CD8-positive, alpha-beta memory T cell (primary cell): ENCODE measurements at regions not wholly inside any gene's neighbourhood (a gene's known extent, or its start where the extent isn't known, plus 50 kb on each side); places are given as distances from the start of the nearest gene placed in this dataset.

Experiments used
- CTCF ChIA-PET: fragments of 350-600 bp; sonication (Branson Sonifier 250); formaldehyde crosslinking; loops from one replicate; lab custom pipeline; 2021; ENCODE audit warnings: antibody characterized with exemption; lab: Charles Lee
- POLR2A ChIA-PET: fragments of 350-600 bp; sonication (Branson Sonifier 250); formaldehyde crosslinking; loops from one replicate; lab custom pipeline; 2021; ENCODE audit warnings: antibody characterized with exemption; lab: Charles Lee
- DNase-seq, 5 donors: peaks; one replicate each; pipeline versions ENCODE4 v3.0.0 to v3.0.0-alpha.2; 2020 to 2022; ENCODE audit warnings: mixed read lengths in 1 of 5
- H3K27ac ChIP-seq: one replicate; pipeline ENCODE4 v1.7.0; 2013; ENCODE audit warnings: low read depth, mild to moderate bottlenecking, low read length, moderate library complexity
- H3K27me3 ChIP-seq: 2 replicates; pipeline ENCODE4 v1.7.0; 2013; ENCODE audit warnings: low read length, mild to moderate bottlenecking; ENCODE audit not compliant: insufficient read depth, poor library complexity, severe bottlenecking
- H3K36me3 ChIP-seq: 2 replicates; pipeline ENCODE4 v1.7.0; 2013; ENCODE audit warnings: mild to moderate bottlenecking, low read length, moderate library complexity; ENCODE audit not compliant: insufficient read depth
- H3K4me1 ChIP-seq: 2 replicates; pipeline ENCODE4 v1.7.0; 2013; ENCODE audit warnings: mild to moderate bottlenecking, low read length, moderate library complexity; ENCODE audit not compliant: insufficient read depth
- H3K4me3 ChIP-seq: 2 replicates; pipeline ENCODE4 v1.7.0; 2013; ENCODE audit warnings: mild to moderate bottlenecking, low read length
- H3K9me3 ChIP-seq: 2 replicates; pipeline ENCODE4 v1.7.0; 2013; ENCODE audit warnings: mild to moderate bottlenecking, low read length
- H3K27ac Mint-ChIP-seq, 8 donors: one replicate each; pipeline ENCODE4 v1.8.0; 2020 to 2021; ENCODE audit warnings: mixed read lengths in 8 of 8, mild to moderate bottlenecking in 6 of 8, inconsistent platforms in 3 of 8, moderate library complexity in 3 of 8
- H3K27me3 Mint-ChIP-seq, 2 donors: one replicate each; pipeline ENCODE4 v1.8.0; 2020 to 2021; ENCODE audit warnings: mixed read lengths in 2 of 2, mild to moderate bottlenecking in 1 of 2, moderate library complexity in 1 of 2
- H3K36me3 Mint-ChIP-seq, 3 donors: one replicate each; pipeline ENCODE4 v1.8.0; 2020 to 2021; ENCODE audit warnings: mixed read lengths in 3 of 3, inconsistent platforms in 1 of 3, mild to moderate bottlenecking in 1 of 3
- H3K4me1 Mint-ChIP-seq, 3 donors: one replicate each; pipeline ENCODE4 v1.8.0; 2020 to 2021; ENCODE audit warnings: mixed read lengths in 3 of 3, inconsistent platforms in 1 of 3, mild to moderate bottlenecking in 1 of 3
- H3K4me3 Mint-ChIP-seq, 7 donors: one replicate each; pipeline ENCODE4 v1.8.0; 2020 to 2021; ENCODE audit warnings: mixed read lengths in 7 of 7, mild to moderate bottlenecking in 6 of 7, moderate library complexity in 4 of 7, inconsistent platforms in 2 of 7
- H3K9me3 Mint-ChIP-seq, 5 donors: one replicate each; pipeline ENCODE4 v1.8.0; 2020 to 2022; ENCODE audit warnings: mixed read lengths in 5 of 5, mild to moderate bottlenecking in 3 of 5, moderate library complexity in 2 of 5, inconsistent platforms in 1 of 5

DNA sequence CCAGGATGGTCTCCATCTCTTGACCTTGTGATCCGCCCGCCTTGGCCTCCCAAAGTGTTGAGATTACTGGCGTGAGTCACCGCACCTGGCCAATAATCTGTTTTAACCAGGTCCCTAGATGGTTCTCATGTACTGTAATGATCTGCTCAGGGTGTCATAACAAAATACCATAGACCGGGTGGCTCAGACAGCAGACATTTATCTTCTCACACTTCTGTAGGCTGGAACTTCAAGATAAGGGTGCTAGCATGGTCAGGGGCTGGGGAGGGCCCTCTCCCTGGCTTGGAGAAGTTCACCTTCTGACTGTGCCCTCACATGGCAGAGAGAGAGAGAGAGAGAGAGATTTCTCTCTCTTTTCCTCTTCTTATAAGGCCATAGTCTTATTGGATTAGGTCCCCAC is 279.4 kb upstream of the LYZL1 start:
- H3K27ac Mint-ChIP-seq, result no peak overlapping the region
- no peaks in the 10 kb centered on the region for H3K4me1 Mint-ChIP-seq
- DNase-seq, result no peak
- POLR2A ChIA-PET, result no interaction called here
- no peaks in the 10 kb centered on the region for H3K4me1 ChIP-seq
- no peaks in the 10 kb centered on the region for H3K27me3 ChIP-seq
- peaks cover 0 to 2% of the 10 kb centered on the region in 2 donors for H3K27me3 Mint-ChIP-seq
- CTCF ChIA-PET, result no interaction called here
- no peaks in the 10 kb centered on the region for H3K9me3 ChIP-seq
- no peak overlapping the region for H3K4me3 ChIP-seq
- H3K36me3 ChIP-seq, result no peaks in the 10 kb centered on the region
- H3K9me3 Mint-ChIP-seq, result peaks cover 0 to 4% (median 0%) of the 10 kb centered on the region in 5 donors
- H3K4me3 Mint-ChIP-seq, result no peak overlapping the region
- H3K36me3 Mint-ChIP-seq, result no peaks in the 10 kb centered on the region
- H3K27ac ChIP-seq, result no peak overlapping the region

DNA sequence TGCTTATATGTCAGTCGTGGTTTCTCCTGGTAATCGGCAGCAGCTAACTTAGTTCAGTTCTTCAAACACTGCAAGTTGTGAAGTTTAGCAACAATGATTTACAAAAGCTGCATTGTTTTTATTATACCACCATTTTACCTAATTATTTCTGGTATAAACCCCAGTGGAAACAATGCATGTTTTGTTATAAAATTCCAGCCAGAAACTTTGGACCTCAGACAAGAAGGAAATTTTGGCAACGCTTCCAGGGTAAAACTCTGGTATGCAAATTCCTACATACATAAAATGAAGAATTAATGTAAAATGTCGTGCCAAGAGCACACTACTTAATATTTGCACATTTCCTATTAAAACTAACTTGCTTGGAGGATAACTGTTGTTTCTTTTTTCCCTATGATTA is 277.4 kb upstream of the LYZL1 start:
- H3K4me1 ChIP-seq, result no peaks in the 10 kb centered on the region
- CTCF ChIA-PET, result no interaction called here

DNA sequence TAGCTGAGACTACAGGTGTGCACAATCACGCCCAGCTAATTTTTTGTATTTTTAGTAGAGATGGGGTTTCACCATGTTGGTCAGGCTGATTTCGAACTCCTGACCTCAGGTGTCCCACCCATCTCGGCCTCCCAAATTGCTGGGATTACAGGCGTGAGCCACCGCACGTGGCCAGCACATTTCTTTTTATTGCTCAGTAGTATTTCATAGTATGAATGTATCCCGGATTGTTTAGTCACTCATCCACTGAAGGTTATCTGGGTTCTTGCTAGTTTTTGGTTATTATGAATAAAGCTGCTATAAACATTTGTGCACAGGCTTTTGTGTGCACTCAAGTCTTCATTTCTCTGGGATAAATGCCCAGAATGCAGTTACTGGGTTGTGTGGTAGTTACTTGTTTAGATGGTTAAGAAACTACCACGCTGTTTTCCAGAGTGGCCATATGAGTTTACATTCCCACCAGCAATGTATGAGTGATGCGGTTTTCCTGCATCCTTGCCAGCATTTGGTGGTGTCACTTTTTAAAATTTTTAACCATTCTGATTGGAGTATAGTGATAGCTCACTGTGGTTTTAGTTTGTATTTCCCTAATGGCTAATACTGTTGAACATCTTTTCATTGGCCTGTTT is 275.8 kb upstream of the LYZL1 start:
- Histone ChIP-seq H3K4me3 (no peak overlapping the region), H3K27ac (no peak overlapping the region), H3K36me3 (no peaks in the 10 kb centered on the region), H3K4me1 (no peaks in the 10 kb centered on the region), H3K27me3 (no peaks in the 10 kb centered on the region), H3K9me3 (no peaks in the 10 kb centered on the region)
- Mint-ChIP-seq H3K36me3 (no peaks in the 10 kb centered on the region), H3K27ac (no peak overlapping the region), H3K4me1 (no peaks in the 10 kb centered on the region), H3K9me3 (peaks cover 0 to 1% (median 0%) of the 10 kb centered on the region in 5 donors), H3K27me3 (peaks cover 0 to 12% of the 10 kb centered on the region in 2 donors), H3K4me3 (no peak overlapping the region)
- ChIA-PET POLR2A (no interaction called here), CTCF (no interaction called here)
- no peak for DNase-seq

More for the DNA sequence above, 277.4 kb upstream of the LYZL1 start:
- DNase-seq, result no peak
- Mint-ChIP-seq H3K36me3 (no peaks in the 10 kb centered on the region), H3K4me1 (no peaks in the 10 kb centered on the region), H3K4me3 (no peak overlapping the region), H3K9me3 (peaks cover 0 to 1% (median 0%) of the 10 kb centered on the region in 5 donors), H3K27me3 (peaks cover 0 to 12% of the 10 kb centered on the region in 2 donors), H3K27ac (no peak overlapping the region)
- H3K27ac ChIP-seq, result no peak overlapping the region
- POLR2A ChIA-PET, result no interaction called here
- no peaks in the 10 kb centered on the region for H3K36me3 ChIP-seq
- no peaks in the 10 kb centered on the region for H3K9me3 ChIP-seq
- no peaks in the 10 kb centered on the region for H3K27me3 ChIP-seq
- no peak overlapping the region for H3K4me3 ChIP-seq

DNA sequence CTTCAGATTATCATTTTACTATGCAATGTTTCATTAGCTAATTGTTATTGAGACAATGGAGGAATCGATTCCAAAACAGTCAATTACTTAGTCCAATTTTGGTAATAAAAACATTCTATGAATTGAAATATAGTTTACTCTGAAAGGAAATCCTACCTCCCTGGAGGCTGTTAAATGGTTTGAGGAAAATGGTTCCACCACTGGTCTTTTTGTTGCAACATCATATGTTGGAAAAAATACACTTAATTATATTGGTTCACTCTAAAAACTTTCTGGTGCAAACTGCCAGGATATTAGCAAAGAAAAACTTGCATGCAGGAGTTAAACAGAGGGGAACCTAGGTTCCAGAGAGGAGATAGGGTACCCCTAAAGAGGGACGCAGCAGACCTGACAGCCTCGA is 267.3 kb upstream of the LYZL1 start:
- CTCF ChIA-PET, result no interaction called here
- H3K4me1 ChIP-seq, result no peaks in the 10 kb centered on the region

DNA sequence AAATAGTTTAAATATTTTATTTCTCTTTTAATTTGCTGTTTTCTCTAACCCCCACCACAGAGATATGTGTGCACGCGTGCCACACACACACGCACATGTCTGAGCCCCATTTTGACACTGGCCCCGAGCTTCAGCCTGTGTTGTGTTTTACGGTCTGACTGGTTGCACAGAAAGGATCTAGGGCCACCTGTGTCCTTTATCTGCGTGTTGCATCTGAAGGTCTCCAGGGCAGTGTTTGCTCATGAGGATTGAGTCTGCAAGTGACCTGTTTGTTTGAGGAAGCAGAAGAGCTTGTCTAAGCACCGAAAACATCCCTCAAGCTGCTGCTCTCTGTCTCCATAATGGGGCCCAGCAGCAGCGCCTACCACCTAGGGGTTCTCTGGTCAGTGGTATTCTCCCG is 266.4 kb upstream of the LYZL1 start:
- H3K4me3 ChIP-seq, result no peak overlapping the region
- CTCF ChIA-PET, result no interaction called here
- Mint-ChIP-seq H3K27ac (no peak overlapping the region), H3K27me3 (peaks cover 0 to 4% of the 10 kb centered on the region in 2 donors), H3K4me3 (no peak overlapping the region), H3K9me3 (peaks cover 0 to 2% (median 0%) of the 10 kb centered on the region in 5 donors), H3K36me3 (no peaks in the 10 kb centered on the region), H3K4me1 (no peaks in the 10 kb centered on the region)
- no peak overlapping the region for H3K27ac ChIP-seq
- H3K36me3 ChIP-seq, result no peaks in the 10 kb centered on the region
- no peaks in the 10 kb centered on the region for H3K4me1 ChIP-seq
- no peak for DNase-seq
- POLR2A ChIA-PET, result no interaction called here
- H3K9me3 ChIP-seq, result no peaks in the 10 kb centered on the region
- no peaks in the 10 kb centered on the region for H3K27me3 ChIP-seq

More for the DNA sequence above, 267.3 kb upstream of the LYZL1 start:
- H3K4me3 Mint-ChIP-seq, result no peak overlapping the region
- peaks cover 0 to 2% (median 0%) of the 10 kb centered on the region in 5 donors for H3K9me3 Mint-ChIP-seq
- H3K27ac Mint-ChIP-seq, result no peak overlapping the region
- no peak overlapping the region for H3K27ac ChIP-seq
- no peak overlapping the region for H3K4me3 ChIP-seq
- H3K27me3 Mint-ChIP-seq, result peaks cover 0 to 4% of the 10 kb centered on the region in 2 donors
- DNase-seq, result no peak
- H3K4me1 Mint-ChIP-seq, result no peaks in the 10 kb centered on the region
- H3K36me3 ChIP-seq, result no peaks in the 10 kb centered on the region
- no peaks in the 10 kb centered on the region for H3K27me3 ChIP-seq
- H3K9me3 ChIP-seq, result no peaks in the 10 kb centered on the region
- no peaks in the 10 kb centered on the region for H3K36me3 Mint-ChIP-seq
- POLR2A ChIA-PET, result no interaction called here

DNA sequence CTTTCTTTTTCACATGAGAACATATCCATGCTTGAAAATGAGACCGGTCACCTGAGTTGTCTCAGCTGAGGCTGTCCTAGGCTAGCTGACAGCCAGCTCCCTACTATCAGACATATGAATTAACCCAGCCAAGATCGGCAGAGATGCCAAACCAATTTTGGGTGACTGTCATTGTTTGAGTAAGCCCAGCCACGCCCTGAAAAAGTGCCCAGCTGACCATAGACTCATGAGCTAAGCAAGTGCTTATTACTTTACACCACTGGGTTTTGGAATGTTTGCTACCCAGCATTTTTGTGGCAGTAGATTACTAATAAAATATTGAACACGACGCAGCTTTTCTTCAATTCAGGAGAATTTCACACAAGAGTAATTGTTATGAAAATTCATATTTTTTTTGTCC is 265.2 kb upstream of the LYZL1 start:
- no peak for DNase-seq
- Mint-ChIP-seq H3K27ac (no peak overlapping the region), H3K9me3 (peaks cover 0 to 2% (median 0%) of the 10 kb centered on the region in 5 donors), H3K27me3 (peaks cover 0 to 4% of the 10 kb centered on the region in 2 donors), H3K36me3 (no peaks in the 10 kb centered on the region), H3K4me3 (no peak overlapping the region), H3K4me1 (no peaks in the 10 kb centered on the region)
- H3K4me3 ChIP-seq, result no peak overlapping the region
- H3K4me1 ChIP-seq, result no peaks in the 10 kb centered on the region
- no peaks in the 10 kb centered on the region for H3K27me3 ChIP-seq
- ChIA-PET POLR2A (no interaction called here), CTCF (no interaction called here)
- no peaks in the 10 kb centered on the region for H3K9me3 ChIP-seq
- no peaks in the 10 kb centered on the region for H3K36me3 ChIP-seq
- no peak overlapping the region for H3K27ac ChIP-seq

DNA sequence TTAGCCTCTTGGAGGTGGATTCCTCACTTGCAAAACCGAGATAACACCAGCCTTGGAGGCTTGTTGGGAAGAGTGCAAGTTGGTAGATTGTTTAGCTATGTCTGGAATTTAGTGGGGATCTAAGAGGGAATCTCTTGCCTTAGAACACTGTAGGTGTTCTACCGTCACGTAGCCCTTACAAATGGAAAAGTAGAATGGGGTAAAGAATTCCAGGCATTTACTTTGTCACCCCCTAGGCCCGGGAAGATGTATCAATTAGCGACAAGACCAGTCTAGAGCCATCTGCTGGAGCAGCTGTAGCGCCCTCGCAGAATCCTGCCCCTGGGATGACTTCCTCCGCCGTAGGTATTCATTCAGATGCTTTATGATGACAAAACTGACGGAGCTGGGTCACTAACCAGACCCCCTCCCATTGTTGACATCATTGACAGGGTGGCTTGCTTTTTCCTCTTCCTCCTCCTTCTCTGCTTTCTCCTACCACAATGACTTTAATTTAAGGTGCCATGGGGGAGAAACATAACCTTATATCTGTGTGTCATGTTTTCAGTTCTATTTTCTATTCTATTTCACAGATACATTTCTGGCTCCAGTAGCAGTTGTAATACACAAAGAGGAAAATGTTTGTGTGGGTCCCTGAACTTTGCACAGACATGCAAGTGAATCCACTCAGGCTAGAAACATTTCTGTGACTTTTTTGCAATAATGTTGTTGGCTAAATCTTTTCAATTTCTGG is 262.6 kb upstream of the LYZL1 start:
- Histone ChIP-seq H3K27me3 (no peaks in the 10 kb centered on the region), H3K27ac (no peak overlapping the region), H3K9me3 (no peaks in the 10 kb centered on the region), H3K4me3 (no peak overlapping the region), H3K4me1 (no peaks in the 10 kb centered on the region), H3K36me3 (no peaks in the 10 kb centered on the region)
- H3K9me3 Mint-ChIP-seq, result peaks cover 0 to 2% (median 0%) of the 10 kb centered on the region in 5 donors
- peaks cover 0 to 5% of the 10 kb centered on the region in 2 donors for H3K27me3 Mint-ChIP-seq
- H3K4me3 Mint-ChIP-seq, result no peak overlapping the region
- DNase-seq, result no peak
- ChIA-PET CTCF (no interaction called here), POLR2A (no interaction called here)
- no peak overlapping the region for H3K27ac Mint-ChIP-seq
- H3K36me3 Mint-ChIP-seq, result no peaks in the 10 kb centered on the region
- H3K4me1 Mint-ChIP-seq, result no peaks in the 10 kb centered on the region

DNA sequence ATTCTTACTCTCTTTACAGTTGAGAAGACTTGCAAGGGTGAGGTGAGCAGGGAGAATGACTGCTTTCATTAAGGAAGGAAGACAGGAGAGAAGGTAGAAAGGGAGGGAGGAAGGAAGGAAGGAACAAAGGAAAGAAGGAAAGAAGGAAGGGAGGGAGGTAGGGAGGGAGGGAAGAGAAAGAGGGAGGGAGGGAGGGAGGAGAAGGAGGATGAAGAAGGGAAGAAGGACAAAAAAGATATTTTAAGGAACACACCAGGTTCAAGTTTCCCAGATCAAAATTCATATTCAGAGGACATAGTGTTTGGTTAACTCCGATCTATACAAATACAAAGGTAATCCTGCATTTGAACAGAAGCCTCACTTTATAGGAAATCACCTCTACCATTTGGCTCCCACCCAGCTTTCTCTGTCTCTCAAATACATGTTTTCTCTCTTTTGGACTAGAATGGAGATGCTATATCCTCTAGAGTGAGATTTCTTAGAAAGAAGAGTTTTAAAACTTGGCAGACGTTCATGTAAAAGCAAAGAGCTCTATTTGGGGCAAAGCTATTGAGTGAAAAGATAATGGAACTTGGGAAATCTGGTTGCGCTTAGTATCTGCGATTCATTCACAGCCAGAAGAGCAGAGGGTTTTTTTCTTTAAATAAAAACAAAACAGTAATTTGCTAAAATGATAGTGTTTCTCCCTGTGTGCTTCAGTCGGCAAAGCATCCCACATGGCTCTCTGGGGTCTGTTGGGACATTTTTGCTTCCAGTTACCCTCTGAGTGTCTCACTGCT is 261.9 kb upstream of the LYZL1 start:
- H3K9me3 ChIP-seq, result no peaks in the 10 kb centered on the region
- H3K4me1 ChIP-seq, result no peaks in the 10 kb centered on the region
- H3K36me3 ChIP-seq, result no peaks in the 10 kb centered on the region
- no peak overlapping the region for H3K27ac Mint-ChIP-seq
- no peak for DNase-seq
- ChIA-PET POLR2A (no interaction called here), CTCF (no interaction called here)
- H3K4me3 ChIP-seq, result no peak overlapping the region
- no peaks in the 10 kb centered on the region for H3K27me3 ChIP-seq
- no peak overlapping the region for H3K27ac ChIP-seq
- H3K4me1 Mint-ChIP-seq, result no peaks in the 10 kb centered on the region
- H3K27me3 Mint-ChIP-seq, result peaks cover 0 to 5% of the 10 kb centered on the region in 2 donors
- no peaks in the 10 kb centered on the region for H3K36me3 Mint-ChIP-seq
- no peak overlapping the region for H3K4me3 Mint-ChIP-seq
- H3K9me3 Mint-ChIP-seq, result peaks cover 0 to 2% (median 0%) of the 10 kb centered on the region in 5 donors
